AG04450 (cell line): ENCODE measurements at regions not wholly inside any gene's neighbourhood (a gene's known extent, or its start where the extent isn't known, plus 50 kb on each side); places are given as distances from the start of the nearest gene placed in this dataset.

ENCODE experiments used
- CTCF ChIA-PET: fragments of 300-600, 350-600 bp; formaldehyde crosslinking; extraction: SDS; loops from one replicate; lab custom pipeline; 2022; ENCODE audit warnings: antibody characterized with exemption, inconsistent platforms; lab: Charles Lee
- POLR2A ChIA-PET: fragments of 350-600 bp; formaldehyde crosslinking; extraction: SDS; loops from one replicate; lab custom pipeline; 2021; ENCODE audit warnings: antibody characterized with exemption, inconsistent platforms; lab: Yijun Ruan, JAX
- DNase-seq: peaks from one replicate; pipeline ENCODE4 v3.0.0-alpha.2; 2011; ENCODE audit warnings: low read depth, low spot score
- H3K27ac ChIP-seq: one replicate; pipeline ENCODE4 v1.5.1; 2012; ENCODE audit warnings: low read depth, low read length, control low read depth
- H3K27me3 ChIP-seq: one replicate; pipeline ENCODE4 v1.6.0; 2012; ENCODE audit warnings: low read length; ENCODE audit not compliant: control insufficient read depth, insufficient read depth
- H3K4me3 ChIP-seq: 2 replicates; pipeline ENCODE4 v1.5.1; 2011; ENCODE audit warnings: mild to moderate bottlenecking, low read depth, low read length, control low read depth
- H3K9me3 ChIP-seq: 2 replicates; pipeline ENCODE4 v1.5.1; 2012; ENCODE audit warnings: low read length; ENCODE audit not compliant: control insufficient read depth, insufficient read depth
- CTCF ChIP-seq: IDR thresholded peaks from 2 replicates; pipeline ENCODE4 v1.5.1; 2011; ENCODE audit warnings: low read depth, low read length, control low read depth, inconsistent platforms

GRCh38 chr9:95757439-95757838, 118.1 kb upstream of the ERCC6L2 start:
- ChIA-PET CTCF (interaction anchor here (0.6 to 1.6 kb wide), 2 partner anchors 10 to 31 kb away, joined by 3 to 5 read pairs; no protein-coding TSS in a partner anchor), POLR2A (no interaction called here)
- DNase-seq: no peak
- Histone ChIP-seq H3K27ac (no peak overlapping the region), H3K4me3 (no peak overlapping the region), H3K27me3 (peaks cover 8% of the 10 kb centered on the region), H3K9me3 (no peaks in the 10 kb centered on the region; the same call in 1 of the 2 replicates)
- no peak for TF ChIP-seq CTCF

- CTCF ChIA-PET: interaction anchor here (1.6 kb wide), 1 partner anchor 30 kb away, joined by 5 read pairs; no protein-coding TSS in a partner anchor
- Histone ChIP-seq H3K9me3 (no peaks in the 10 kb centered on the region; the same call in 1 of the 2 replicates), H3K27ac (no peak overlapping the region), H3K27me3 (peaks cover 12% of the 10 kb centered on the region), H3K4me3 (no peak overlapping the region)
- DNase-seq: peak; percentile 53
- POLR2A ChIA-PET: interaction anchor here (0.5 to 0.6 kb wide), 2 partner anchors 21 to 57 kb away, joined by 3 to 4 read pairs; no protein-coding TSS in a partner anchor
- TF ChIP-seq CTCF: no peak
Measured at GRCh38 chr9:95756986-95757385, 118.5 kb upstream of the ERCC6L2 start.

GRCh38 chr9:95756101-95756500, 119.4 kb upstream of the ERCC6L2 start:
- Histone ChIP-seq H3K9me3 (no peaks in the 10 kb centered on the region; the same call in 1 of the 2 replicates), H3K27ac (no peak overlapping the region), H3K27me3 (peaks cover 14% of the 10 kb centered on the region), H3K4me3 (no peak overlapping the region)
- POLR2A ChIA-PET: no interaction called here
- no peak for DNase-seq
- no peak for TF ChIP-seq CTCF
- CTCF ChIA-PET: no interaction called here

- Histone ChIP-seq H3K4me3 (no peak overlapping the region), H3K27ac (no peak overlapping the region), H3K9me3 (no peaks in the 10 kb centered on the region; the same call in 1 of the 2 replicates), H3K27me3 (peaks cover 14% of the 10 kb centered on the region)
- ChIA-PET POLR2A (no interaction called here), CTCF (no interaction called here)
- no peak for DNase-seq
- TF ChIP-seq CTCF: no peak
Measured at GRCh38 chr9:95755421-95755730, 120.1 kb upstream of the ERCC6L2 start.

- Histone ChIP-seq H3K27ac (no peak overlapping the region), H3K9me3 (no peaks in the 10 kb centered on the region; the same call in 1 of the 2 replicates), H3K4me3 (no peak overlapping the region), H3K27me3 (peaks cover 14% of the 10 kb centered on the region)
- no peak for DNase-seq
- ChIA-PET POLR2A (no interaction called here), CTCF (no interaction called here)
- TF ChIP-seq CTCF: no peak
Measured at GRCh38 chr9:95754533-95755420, 120.7 kb upstream of the ERCC6L2 start.
